GM18498 (cell line): ENCODE measurements at regions not wholly inside any gene's neighbourhood (a gene's known extent, or its start where the extent isn't known, plus 50 kb on each side); places are given as distances from the start of the nearest gene placed in this dataset.
"Not testable (repeated sequence)": the region's sequence is repeated elsewhere in the genome, so short reads cannot be mapped to it uniquely, and the experiment has no call there.

Source experiments
- ATAC-seq: cut with Tn5 transposase; IDR thresholded peaks from one replicate; pipeline ENCODE4 v1.9.1; 2021; ENCODE audit warnings: mild to moderate bottlenecking, moderate library complexity; ENCODE audit not compliant: unreplicated experiment

DNA sequence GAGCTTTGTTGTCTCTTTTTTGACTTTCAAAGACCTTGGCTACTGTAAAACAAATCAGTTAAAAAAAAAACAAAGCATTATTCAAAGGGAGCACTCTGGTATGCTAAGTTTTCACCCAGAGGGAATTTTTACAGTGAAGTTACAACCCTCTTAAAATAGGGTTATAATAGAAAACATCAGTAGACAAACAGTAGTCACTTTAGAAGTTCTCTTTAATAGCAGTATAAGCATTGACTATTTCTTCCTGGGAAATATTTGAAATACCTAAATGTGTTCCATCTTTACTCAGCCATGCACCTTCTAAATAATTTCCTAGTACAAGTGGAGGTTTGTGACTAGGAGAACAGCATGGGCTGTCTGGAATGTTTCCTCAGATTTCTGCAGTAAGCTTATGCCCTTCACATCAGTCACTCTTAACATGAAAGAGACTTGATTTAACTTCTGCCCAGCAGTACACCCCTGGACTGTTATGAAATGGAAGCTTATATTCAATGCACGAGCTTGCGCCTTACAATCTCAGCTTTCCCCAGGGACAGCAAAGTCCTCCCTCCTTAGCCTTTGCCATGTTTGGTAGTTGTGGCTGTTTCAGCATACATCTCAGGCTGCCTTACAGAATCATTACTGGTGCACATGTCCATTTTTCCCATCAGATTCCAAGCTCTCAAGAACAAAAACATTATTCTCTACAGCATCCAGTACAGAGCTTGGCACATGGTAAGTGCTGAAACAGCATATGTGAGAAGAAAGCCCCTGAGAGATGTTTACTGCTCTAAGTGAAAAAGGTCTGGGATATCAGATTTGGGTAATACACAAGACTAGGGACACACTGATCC is 191.5 kb downstream of the ZNF608 start:
- ATAC-seq = no peak

DNA sequence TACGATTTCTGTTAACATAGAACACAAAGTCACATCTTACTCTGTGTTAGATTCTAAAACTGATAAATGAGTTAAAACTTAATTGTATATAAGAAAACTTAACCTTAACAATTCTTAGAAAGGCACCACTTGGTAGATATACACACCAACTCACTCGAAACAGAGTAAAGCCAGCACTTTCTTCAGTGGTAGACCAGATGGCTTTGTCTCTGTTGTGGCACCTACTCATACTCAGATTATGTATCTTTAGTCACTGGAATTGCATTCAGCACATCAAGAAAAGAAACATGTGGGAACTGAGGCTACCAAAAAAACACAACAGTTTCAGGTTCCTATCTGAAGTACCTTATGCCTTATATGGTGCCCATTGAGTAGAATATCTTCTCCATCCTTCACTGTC is 192.5 kb downstream of the ZNF608 start:
- ATAC-seq = no peak

DNA sequence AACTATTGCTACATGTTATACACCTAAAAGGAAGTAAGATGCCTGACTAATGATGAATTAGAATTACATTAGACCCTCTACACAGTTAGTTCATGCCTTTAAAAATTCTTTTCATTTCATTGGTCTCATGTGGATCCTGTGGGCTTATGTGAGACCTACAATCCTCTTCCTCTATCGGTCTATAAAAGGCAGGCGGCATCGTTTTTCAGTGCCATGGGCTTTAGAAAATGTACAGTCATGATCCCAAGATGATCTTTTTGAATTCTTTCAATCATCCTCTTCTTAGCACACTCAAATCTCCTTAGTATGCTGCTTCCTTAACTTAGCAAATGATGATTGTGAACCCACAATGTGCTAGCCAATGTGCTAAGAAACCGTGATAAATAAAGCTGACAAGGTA is 193.9 kb downstream of the ZNF608 start:
- no peak for ATAC-seq

DNA sequence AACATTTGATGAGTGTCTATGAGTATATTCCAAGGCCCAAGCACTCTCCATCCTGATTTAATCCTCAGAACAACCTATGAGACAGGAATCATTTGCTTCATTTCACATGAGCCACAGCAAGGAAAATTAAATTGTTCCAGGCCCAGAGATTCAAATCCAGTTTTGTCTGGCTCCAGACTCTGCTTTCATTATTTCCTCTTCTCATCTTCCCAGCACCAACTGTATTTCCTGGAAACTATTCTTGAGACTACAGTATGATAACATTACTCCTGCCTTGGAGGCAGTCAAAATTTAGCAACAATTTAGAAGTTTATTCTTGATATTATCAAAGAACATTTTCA is 194.5 kb downstream of the ZNF608 start:
- ATAC-seq = no peak

DNA sequence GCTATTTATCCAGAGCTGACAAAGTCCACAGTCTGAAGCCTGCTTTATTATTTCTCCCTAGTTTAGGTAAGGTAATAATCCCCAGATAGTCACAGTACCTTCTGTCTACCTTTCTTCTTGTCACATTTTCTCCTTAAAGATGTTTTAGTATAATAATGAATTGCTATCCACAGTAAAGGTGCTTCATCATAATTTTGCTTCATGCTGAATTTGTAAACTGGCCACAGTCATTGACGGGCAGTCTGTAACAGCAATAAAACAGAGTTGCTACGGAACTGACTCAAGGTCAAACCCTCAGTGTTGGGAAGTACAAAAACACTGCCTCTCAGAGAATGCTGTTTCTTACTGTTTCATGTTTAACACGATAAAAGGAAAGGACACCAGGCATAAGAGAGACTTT is 195.7 kb downstream of the ZNF608 start:
- ATAC-seq = no peak

DNA sequence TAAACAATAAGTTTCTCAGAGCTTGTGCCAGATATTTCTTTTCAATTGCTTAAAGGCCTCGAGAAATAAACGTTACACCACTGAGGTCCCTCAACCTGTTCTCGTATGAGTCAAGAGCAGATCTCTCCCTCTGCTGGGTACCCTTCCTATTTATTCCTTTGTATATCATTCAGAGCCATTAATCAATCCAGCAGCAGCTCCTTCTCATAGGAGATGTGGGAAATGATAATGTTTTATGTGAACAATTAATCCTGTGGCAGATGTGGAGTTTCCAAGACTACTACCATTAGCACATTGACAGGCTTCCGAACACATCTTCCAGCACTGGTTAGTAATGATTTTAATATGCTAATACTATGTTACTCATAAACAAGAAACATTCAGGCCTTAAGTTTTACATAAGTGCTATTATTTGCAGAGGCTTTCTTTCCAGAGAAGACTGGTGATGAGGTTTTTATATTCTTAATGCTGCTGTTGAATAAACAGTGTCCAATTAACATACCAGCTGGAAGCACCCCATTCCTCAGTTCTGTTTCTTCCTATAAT is 196.5 kb downstream of the ZNF608 start:
- no peak for ATAC-seq

DNA sequence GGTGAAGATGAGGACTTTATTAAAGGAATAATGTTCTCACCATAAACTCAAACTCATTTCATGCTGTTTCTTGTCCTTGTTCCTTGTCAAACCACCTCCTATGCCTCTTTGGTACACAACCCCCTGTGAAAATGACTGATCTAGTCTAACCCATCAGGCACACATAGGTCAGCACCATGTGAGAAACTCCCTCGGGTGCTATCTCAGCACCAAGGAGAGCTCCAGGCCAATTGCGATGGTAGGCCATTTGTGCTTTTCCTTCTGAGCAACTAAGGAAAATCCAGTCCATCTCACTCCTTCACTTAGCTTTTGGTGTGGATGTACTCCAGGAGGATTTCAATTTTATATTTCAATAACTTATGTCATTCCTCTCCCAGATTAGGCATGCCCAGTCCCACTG is 199.8 kb downstream of the ZNF608 start:
- ATAC-seq = no peak

DNA sequence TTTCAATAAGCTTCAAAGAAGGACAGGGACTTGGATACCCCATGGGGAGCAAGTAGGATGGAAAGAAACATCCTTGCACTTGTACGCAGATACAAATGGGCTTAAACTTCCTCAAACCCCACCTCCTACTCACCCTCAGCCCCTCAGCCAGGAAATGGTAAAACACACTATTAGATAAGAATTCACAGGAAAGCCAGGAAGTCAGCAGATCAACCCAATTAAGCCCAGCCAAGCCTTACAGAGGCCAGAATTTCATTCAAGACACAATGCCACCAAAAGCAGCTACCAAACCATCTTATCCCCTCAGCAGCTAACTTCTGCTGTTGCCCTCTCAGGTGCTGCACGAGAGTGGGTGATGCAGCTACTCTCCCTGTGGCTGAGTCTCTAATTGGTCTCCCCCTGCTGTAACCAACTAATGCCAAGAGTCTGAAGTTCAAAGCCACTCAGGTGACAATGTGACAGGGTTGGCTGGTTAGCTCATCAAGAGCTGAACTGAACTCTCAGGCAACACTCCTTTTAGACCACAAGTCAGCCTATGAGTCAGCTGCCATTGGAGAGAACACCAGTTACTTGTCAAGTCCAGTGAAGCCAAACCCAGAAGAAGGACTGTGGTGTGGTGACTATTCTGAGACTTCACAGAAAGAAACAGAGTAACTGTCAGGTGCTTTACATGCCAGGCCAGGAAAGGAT is 201.9 kb downstream of the ZNF608 start:
- ATAC-seq = peak; percentile 99

DNA sequence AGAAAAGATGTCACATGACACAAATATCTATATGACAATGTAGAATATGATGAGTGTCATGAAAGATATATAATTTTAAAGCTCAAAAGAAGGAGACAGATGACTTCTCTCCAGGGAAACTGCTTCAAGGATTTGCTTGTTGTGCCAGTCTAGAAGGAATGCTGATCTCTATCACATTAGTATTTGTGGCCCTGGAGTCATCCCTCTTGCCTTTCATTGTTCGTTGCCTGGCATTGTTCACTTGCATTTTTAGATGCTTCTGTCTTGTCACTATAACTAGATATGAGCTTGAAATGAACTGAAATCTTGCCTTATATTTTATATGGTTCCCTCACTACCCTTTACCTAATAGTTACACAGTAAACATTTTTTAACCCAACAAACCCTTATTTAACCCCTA is 207.5 kb downstream of the ZNF608 start:
- ATAC-seq = no peak

DNA sequence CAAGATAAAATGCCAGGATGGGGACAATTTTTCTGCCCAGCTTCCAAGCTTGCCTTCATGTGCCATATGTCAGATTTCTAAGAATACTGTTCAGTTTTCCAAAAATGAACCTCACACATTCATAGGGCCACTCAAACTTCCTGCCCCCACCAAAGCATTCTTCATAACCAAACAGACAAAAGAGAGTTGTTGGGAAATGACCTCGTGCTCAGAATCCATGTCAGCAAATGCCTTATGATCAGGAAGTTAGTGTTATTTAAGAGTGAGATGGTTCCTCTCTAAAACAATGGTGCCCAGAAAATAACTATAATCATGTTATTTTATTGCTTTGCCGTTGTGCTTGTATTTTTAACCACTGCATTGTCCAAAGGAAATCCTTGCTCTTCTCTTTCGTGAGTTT is 208.2 kb downstream of the ZNF608 start:
- ATAC-seq = no peak

DNA sequence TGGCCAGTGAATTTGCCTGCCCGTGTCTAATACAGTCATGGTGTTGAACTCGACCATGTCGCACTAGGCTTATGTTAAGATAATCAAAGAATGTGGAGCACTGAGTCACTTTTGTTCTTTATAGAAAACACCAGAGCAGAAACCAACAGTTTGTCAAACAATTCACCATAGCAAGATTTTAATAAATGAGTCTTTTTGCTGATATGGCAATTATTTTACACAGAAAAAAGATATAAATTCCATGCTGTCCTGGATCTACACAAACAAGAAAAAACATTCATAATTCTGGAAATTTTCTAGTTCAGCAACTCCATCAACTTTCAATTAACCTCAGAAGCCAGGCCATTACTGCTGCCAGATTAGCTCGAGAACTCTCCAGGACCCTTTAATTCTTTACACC is 208.9 kb downstream of the ZNF608 start:
- ATAC-seq = no peak

DNA sequence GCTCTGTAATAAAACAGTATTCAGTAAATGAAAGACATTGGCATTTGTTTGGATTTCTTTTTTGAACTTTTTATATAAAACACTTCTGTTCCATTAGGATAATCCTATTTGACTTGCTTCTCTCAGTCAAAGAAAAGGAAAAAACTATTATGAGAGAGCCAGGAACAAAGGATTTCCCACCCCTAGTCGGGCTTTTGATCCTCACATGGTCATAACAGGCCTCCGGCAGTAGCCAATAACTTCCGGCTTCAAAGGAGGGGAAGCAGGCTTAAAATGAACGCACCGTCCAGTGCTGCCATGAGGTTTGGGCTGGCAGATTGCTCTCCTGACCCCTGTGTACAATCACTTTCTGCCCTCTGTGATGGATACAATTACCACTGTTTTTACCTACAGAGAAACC is 209.3 kb downstream of the ZNF608 start:
- no peak for ATAC-seq

DNA sequence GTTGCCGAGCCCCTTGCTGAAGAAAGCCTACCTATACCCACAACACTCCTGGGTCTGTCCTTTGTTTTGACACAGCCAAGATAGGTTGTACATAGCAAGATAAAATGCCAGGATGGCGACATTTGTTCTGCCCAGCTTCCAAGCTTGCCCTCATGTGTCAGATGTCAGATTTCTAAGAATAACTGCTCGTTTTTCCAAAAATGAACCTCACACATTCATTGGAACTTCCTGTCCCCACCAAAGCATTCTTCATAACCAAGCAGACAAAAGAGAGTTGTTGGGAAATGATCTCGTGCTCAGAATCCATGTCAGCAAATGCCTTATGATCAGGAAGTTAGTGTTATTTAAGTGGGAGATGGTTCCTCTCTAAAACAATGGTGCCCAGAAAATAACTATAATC is 210.1 kb downstream of the ZNF608 start:
- no peak for ATAC-seq

DNA sequence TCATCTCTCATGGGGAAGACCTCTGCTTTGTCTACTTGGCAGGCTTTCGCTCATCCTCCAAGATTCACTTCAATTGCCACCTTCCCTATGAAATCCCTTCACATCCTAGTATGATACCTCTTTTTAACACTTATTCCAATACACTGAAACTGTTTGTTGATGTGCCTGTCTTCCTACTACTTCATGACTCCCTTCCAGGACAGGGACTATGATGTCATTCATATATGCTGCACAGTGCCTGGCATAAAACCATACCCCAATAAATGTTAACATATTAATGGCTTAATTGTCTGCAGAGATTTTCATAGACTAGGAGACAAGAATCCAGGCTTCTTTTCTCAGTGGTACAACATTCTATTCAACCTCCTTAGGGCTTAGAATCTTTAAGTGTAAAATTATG is 215.5 kb downstream of the ZNF608 start:
- no peak for ATAC-seq

DNA sequence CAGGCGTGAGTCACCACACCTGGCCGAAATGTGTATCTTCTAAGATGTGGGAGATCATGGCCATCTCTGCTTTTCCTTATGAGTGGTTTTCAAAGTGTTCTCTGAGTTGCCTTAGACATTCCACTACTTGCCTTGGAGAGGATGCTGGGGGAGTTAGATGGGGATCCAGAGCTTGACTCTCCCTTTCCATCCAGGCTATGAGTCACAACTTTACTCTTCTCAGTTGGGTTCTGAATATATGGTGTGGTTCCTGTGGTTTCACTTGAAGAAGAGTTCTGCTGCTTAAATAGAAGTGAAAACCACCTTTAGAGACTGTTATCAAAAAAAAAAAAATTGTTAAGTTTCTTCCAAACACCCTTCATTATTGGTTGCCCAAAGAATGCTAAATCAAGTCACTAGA is 217.6 kb downstream of the ZNF608 start:
- ATAC-seq = peak; percentile 55

DNA sequence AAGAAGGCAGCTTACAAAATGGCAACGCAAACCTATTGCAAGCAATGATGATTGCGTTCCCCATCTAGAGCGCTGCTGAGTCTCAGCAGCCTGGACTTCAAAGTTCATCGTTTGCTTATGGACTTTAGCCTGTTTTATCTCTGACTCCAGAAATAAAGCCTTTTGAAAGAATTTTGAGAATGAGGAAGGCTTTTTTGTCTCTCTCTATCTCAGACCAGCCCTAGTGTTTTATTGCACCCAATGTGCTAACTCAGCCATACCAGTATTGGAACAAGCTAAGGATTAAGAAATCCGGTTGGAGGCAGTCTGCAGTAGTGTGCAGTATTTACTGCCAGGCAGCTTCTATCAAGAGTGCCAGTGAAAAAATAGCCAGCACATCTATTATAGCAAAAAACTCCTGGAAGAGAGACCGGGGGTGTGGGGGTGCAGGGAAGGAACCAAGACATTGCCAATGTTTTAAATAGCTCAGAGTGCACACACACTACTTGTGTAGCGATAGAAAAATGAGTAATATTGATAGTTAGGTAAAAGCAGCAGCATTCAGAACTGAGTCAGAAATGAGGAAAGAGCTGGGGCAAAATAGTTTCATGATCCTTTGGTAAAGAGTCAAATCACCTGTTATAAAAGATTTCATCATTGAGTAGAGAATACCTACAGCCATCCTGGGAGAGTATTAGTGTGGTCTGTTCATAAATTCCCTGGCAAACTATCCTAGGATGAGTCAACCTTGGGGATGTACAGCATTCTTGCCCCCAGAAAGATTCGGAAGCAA is 219.0 kb downstream of the ZNF608 start:
- peak; percentile 31 for ATAC-seq

DNA sequence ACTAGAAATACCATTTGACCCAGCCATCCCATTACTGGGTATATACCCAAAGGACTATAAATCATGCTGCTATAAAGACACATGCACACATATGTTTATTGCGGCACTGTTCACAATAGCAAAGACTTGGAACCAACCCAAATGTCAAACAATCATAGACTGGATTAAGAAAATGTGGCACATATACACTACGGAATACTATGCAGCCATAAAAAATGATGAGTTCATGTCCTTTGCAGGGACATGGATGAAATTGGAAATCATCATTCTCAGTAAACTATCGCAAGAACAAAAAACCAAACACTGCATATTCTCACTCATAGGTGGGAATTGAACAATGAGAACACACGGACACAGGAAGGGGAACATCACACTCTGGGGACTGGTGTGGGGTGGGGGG is 220.4 kb downstream of the ZNF608 start:
- ATAC-seq = not testable (repeated sequence)

DNA sequence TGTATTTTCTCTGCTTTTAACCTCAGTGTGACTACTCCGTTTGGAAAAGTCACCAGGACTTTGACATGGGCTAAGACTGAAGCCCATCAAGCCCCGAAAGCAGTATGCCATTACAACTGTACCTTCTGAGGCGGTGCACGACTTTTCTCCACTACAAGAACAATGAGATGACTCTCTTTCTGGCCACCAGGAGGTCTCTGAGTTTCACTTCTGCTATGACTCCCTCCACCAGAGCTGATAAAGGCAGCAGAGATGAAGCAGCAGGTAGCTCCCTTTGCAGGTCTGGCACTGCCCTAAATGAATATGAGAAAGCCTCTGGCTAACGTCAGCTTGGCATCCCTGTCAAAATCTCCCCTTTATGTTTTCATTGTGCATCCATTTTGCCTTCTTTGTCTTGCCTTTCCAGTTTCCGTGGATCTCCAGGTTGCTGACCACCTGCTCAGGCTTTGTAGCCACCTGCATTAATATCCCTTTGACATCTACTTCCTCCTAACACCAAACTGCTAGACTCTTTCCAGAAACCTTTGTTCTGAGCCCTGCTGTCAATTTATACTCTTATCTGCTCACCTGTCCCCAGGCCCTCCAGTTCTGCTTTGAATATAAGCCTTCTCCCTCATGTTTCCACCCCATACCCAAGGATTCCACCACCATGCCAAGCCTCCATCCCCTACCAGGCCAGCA is 221.7 kb downstream of the ZNF608 start:
- ATAC-seq = peak; percentile 91

DNA sequence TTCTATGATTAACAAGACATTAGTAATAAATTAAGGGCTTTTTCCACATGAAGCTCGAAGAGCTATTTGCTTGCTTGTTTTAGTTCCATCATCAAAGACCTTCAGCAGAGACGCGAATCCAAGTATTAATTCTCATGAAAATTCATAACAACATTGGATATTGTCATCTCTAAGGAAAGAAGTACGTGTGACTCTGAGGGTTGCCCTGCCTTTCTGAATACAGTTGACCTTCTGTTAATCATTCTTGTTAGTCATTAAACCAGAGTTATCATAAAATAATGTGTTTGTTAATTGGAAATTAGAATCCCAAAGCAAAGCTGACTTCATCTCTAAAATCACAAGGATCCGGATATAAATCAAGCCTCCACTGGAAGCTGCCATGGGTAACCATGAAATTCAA is 222.5 kb downstream of the ZNF608 start:
- ATAC-seq = no peak

DNA sequence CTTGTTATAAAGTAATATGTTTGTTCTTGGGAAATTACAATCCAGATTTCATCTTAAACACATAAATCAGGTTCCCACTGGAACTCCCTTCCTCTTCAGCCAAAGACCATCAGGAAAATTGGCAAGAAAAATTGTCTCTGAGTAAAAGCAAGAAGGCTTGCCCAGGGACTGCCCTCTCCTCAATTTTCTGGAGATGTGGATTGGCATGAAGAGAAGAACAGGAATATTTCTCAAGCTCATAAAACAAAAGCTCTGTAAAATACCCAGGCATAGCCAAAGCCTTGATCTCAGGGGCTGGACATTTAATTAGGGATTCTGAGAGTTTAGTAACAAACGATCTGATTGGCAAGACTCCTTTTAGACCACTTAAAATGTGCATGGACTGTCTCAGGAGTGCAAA is 223.4 kb downstream of the ZNF608 start:
- ATAC-seq = no peak
